GM12891 (cell line): ENCODE measurements at regions not wholly inside any gene's neighbourhood (a gene's known extent, or its start where the extent isn't known, plus 50 kb on each side); places are given as distances from the start of the nearest gene placed in this dataset.

ENCODE experiments used
- POLR2A ChIP-seq: IDR thresholded peaks from 2 replicates; pipeline ENCODE4 v1.6.1; 2011; ENCODE audit warnings: low read depth, low read length, control low read depth
- POLR2AphosphoS5 ChIP-seq: IDR thresholded peaks from 2 replicates; pipeline ENCODE4 v1.6.1; 2011; ENCODE audit warnings: low read depth, low read length, control low read depth

GRCh38 chr5:24433555-24433954, 211.2 kb downstream of the CDH10 start:
- no peak for TF ChIP-seq POLR2AphosphoS5
- TF ChIP-seq POLR2A: no peak
